Kasumi-1 (cell line): ENCODE measurements at regions not wholly inside any gene's neighbourhood (a gene's known extent, or its start where the extent isn't known, plus 50 kb on each side); places are given as distances from the start of the nearest gene placed in this dataset.
A peak's percentile ranks its signal among the peaks of the same experiment; 100 is the strongest.

Experiments
- DNase-seq, 2 experiments: peaks; one replicate each; lab custom pipeline; 2025; lab: John Stamatoyannopoulos, UW

- DNase-seq: peak; percentile 13 to 18
Measured at GRCh38 chr10:47104786-47105385, 193.7 kb downstream of the PTPN20 start.

GRCh38 chr10:47107007-47107747 lies 192.8 kb upstream of the GDF10 start:
- no peak for DNase-seq

GRCh38 chr10:47109906-47110305 lies 190.1 kb upstream of the GDF10 start:
- no peak for DNase-seq

- no peak for DNase-seq
Measured at GRCh38 chr10:47111329-47111862, 188.6 kb upstream of the GDF10 start.

- DNase-seq: no peak
Measured at GRCh38 chr10:47112612-47113011, 187.4 kb upstream of the GDF10 start.

GRCh38 chr10:47113907-47114500 lies 186.0 kb upstream of the GDF10 start:
- no peak for DNase-seq

- DNase-seq: no peak
Measured at GRCh38 chr10:47114680-47115186, 185.3 kb upstream of the GDF10 start.

GRCh38 chr10:47115322-47115721 lies 184.7 kb upstream of the GDF10 start:
- DNase-seq: no peak

GRCh38 chr10:47116445-47116844 lies 183.6 kb upstream of the GDF10 start:
- DNase-seq: no peak

GRCh38 chr10:47118326-47118725 lies 181.7 kb upstream of the GDF10 start:
- no peak for DNase-seq

- DNase-seq: no peak
Measured at GRCh38 chr10:47121336-47121735, 178.7 kb upstream of the GDF10 start.

GRCh38 chr10:47123716-47124288 lies 176.2 kb upstream of the GDF10 start:
- DNase-seq: no peak

GRCh38 chr10:47127188-47127785 lies 172.7 kb upstream of the GDF10 start:
- DNase-seq: no peak

GRCh38 chr10:47130491-47130890 lies 169.5 kb upstream of the GDF10 start:
- no peak for DNase-seq

- DNase-seq: peak; percentile 74 to 83
Measured at GRCh38 chr10:47133871-47134570, 166.0 kb upstream of the GDF10 start.

GRCh38 chr10:47136866-47137265 lies 163.1 kb upstream of the GDF10 start:
- DNase-seq: no peak

- DNase-seq: no peak
Measured at GRCh38 chr10:47137311-47137851, 162.6 kb upstream of the GDF10 start.

- no peak for DNase-seq
Measured at GRCh38 chr10:47139121-47139520, 160.9 kb upstream of the GDF10 start.

- no peak for DNase-seq
Measured at GRCh38 chr10:47140761-47141348, 159.1 kb upstream of the GDF10 start.

- DNase-seq: no peak
Measured at GRCh38 chr10:47141349-47141748, 158.6 kb upstream of the GDF10 start.

GRCh38 chr10:47143072-47143471 lies 156.9 kb upstream of the GDF10 start:
- no peak for DNase-seq
